ENCODE measurements at regions not wholly inside any gene's neighbourhood (a gene's known extent, or its start where the extent isn't known, plus 50 kb on each side); places are given as distances from the start of the nearest gene placed in this dataset.

GRCh38 chr4:19879330-19879729 is 372.4 kb upstream of the SLIT2 start:
- DNase-seq: no peak

GRCh38 chr4:19857991-19858390 is 393.7 kb upstream of the SLIT2 start:
- DNase-seq: no peak

DNA sequence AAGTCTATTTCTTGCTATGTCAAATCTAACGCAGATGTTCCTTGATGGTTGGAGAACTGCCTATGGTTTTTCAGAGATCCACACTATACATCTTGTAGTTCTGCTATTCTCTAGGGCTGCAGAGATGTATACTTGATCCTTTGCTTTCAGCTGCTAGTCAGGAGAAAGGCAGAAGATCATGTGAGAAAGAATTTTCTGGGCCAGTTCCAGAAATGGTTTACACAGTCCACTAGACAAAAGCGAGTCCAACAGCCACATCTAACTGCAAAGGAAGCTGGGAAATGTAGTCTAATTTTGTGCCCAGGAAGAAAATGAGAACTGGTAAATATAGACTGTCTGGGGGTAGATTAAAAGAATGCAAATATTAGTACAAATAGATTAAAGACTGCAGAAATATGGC is 394.3 kb upstream of the SLIT2 start:
- DNase-seq: no peak

DNA sequence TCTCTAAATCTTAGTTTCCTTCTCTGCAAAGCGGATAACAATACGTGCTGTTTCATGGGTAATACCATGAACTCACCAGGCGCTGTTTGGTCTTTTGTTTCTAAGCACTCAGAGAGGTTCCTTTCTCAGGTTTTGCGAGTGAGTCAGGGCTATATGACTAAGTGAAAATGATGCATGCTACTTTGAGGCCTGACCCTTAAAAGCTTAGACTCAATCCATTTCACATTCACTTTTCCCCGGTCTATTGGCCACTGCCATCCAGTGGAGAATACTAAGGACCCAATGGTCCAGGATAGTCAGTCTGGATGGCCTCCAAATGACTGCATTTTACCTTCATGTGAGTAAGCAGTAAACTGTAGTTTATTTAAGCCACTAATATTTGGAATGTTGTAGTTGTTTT is 400.8 kb upstream of the SLIT2 start:
- DNase-seq: no peak

DNA sequence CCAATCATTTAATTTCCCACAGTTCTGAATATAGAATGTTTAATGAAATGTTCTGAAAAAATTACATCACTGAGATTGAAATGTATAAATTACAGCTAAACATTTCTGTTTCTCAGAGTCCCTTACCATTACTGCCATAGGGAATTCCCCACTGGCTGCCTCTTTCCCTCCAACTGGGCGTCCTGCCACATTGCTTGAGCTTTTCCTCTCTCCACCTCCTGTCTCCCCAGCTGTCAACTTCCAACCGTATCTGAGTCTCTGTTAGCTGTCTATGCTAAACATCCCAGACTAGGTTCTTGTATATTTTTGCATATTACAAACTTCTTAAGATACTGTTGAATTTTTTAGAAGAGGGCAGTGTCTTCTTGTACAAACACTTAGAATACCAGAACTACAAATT is 407.3 kb upstream of the SLIT2 start:
- no peak for DNase-seq

GRCh38 chr4:19842471-19842870 is 409.2 kb upstream of the SLIT2 start:
- no peak for DNase-seq

- DNase-seq: no peak
Measured at GRCh38 chr4:19838858-19839257, 412.8 kb upstream of the SLIT2 start.

DNA sequence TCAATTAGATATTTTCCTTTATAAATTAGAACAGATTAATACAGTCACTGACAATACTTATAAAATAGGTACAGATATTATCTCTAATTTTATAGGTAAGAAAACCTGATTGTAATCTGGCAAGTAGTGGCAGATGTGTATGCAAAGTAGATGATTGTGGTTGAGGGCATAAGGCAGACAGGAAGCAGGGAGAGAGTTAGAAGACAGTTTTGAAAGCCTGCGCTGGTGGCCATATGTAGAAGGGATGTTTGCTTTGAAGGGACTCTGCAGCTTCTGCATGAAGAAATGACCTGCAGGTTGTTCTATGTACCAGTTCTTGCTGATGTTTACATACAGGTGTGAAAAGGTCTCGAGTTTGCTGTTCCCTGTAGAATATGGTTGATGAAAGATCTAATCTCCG is 416.3 kb upstream of the SLIT2 start:
- DNase-seq: no peak

DNA sequence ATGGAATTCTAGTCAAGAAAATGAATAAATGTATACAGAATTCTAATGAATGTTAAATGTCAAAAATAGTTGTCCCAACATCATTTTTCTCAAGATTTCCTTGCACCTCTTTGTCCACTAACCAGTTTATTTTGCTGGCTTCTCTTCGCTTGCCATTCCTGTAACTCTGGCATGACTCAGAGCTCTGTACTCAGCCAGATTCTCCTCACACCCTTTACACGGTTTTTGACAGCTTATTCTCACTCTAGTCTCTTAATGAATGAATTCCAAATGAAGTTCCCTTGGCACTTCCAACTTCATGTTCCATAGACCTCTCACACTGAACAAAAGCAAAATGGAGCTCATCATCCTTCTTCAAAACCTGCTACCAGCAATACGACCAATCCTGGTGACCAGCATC is 419.3 kb upstream of the SLIT2 start:
- no peak for DNase-seq

DNA sequence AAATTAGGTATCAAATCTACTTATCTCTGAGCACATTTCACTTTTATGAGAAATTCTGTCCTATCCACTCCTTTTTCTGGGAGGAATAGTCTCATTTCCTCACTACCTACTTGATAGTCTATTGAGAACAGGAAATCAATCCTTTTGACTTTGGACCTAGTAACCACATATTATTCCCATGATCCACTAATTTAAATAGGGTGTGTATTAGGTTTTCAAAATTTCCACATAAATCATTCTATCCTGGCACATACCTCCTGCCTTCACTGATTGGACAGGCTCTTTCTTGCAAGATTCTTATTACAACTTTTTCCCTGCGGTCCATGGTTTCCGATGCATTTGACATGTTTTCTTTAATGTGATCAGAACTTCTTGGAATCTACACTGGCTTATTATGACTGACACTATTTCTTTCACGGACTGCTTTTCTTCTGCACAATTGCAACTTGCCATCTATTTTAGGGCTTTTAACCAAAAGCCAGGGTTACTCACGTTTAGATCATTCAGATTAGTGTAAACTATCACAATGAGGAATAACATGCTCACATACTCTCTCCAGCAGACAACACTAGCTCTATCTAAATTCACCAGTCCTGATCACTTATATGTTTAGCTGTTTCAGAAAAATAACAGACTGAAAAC is 419.9 kb upstream of the SLIT2 start:
- no peak for DNase-seq

- DNase-seq: no peak
Measured at GRCh38 chr4:19829101-19829500, 422.6 kb upstream of the SLIT2 start.

DNA sequence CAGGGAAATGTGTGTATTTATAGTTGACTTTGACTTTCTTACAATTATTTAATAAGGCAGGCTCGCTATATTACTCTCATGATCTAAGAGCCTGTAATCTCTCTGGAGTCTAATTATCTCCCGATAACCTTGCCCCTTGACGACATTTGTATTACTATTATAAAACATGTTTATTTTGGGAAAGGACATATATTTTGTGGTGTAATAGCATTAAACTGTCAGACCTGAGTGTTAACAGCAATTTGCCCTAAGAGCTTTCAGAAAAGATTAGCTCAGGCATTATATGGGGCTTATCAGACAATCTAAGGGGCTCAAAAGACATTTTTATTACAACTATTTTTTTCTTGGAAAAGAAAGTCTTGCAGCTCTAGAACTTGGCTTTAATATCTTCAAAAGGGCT is 427.9 kb upstream of the SLIT2 start:
- DNase-seq: no peak

DNA sequence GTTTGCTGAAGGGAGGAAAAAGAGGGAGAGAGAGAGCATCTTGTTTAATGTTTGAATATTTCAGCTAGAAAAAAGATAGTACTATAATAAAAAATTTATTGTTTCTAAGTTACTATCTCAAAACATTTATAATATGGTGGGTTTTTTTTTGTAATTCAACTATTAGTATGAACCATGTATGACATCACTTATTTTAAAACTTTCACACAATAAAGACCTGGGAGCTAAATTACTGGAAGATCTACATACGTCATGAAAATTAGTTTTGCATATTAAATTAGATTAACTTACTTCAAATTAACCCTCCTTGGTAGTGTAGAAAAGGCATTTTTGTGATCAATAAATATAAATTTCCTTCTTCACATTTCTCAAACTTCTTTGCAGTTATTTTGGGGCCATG is 432.0 kb upstream of the SLIT2 start:
- no peak for DNase-seq

GRCh38 chr4:19809989-19810388 is 441.7 kb upstream of the SLIT2 start:
- DNase-seq: no peak

DNA sequence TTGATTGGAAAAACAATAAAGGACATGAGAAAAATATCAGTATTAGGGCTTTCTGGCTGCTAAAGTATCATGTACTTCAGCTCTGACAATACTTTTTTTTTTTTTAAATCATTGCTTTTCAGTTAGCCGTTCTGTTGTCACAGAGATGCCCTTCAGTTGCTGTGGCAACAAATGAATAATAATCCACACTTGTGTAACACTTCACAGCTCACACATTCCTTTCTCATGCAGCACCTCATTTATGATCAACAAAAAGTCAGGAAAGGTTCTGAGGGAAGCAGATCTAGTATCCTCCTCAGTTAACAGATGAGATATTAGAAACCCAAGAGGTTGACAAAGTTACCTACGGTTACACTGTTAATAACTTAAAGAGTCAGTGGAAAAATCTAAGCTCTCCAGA is 444.2 kb upstream of the SLIT2 start:
- DNase-seq: no peak

DNA sequence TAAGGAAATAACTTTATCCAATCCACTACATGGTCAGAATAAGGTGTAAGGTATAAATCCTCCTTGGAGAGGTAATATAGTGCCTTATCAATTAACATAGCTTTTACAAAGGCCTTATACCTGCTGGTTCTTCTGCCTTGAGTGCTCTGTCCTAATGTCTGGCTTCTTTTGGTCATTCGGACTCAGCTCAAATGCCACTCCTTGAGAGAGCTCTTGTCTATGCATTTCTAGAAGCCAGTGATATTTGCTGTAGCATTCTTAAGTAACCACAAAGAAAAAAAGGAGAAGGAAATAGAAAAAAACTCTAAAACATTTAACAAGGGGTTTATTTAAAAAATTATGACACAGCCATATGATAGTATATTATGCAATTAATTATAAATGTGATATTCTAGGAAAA is 444.8 kb upstream of the SLIT2 start:
- no peak for DNase-seq

- no peak for DNase-seq
Measured at GRCh38 chr4:19803406-19803805, 448.3 kb upstream of the SLIT2 start.

DNA sequence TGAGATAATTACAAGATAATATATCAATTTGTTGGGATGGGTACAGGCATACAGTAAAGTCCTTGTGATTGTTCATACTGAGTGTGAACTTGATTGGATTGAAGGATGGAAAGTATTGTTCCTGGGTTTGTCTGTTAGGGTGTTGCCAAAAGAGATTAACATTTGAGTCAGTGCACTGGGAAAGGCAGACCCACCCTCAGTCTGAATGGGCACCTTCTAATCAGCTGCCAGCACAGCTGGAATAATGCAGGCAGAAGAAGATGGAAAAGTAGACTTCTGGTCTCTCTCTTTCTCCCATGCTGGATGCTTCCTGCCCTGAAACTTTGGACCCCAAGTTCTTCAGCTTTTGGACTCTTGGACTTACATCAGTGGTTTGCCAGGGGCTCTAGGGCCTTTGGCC is 457.9 kb upstream of the SLIT2 start:
- no peak for DNase-seq

DNA sequence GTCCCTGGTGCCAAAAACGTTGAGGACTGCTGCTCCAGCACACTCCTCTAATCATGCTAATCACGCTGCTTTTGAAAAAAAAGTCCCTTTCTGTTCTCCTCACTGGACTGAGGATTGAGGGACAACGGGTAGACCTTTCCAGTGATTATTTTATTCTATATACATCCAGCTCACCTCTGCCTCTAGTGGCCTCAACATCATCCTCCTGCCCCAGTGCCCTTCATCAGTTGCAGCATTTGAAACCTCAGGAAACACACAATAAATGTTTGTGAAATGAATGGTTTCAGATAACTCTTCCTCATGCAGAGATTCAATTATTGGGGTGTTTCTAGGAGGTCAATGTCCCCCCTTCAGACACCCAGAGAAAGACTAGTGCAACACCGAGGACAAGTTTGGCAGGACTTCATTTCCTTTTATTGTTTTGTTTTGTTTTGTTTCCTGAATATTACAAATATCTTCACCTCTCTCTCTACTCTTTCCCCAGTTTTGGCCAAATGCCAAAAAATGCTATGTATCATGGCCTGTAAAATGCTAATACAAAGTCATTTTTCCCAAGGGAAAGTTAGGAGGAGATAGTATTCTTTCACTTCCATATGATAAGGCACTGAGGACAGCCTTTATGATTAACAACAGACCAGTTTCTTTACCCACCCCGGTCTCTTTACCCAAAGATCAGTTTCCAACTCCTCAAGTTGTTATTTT is 460.1 kb upstream of the SLIT2 start:
- DNase-seq: no peak

DNA sequence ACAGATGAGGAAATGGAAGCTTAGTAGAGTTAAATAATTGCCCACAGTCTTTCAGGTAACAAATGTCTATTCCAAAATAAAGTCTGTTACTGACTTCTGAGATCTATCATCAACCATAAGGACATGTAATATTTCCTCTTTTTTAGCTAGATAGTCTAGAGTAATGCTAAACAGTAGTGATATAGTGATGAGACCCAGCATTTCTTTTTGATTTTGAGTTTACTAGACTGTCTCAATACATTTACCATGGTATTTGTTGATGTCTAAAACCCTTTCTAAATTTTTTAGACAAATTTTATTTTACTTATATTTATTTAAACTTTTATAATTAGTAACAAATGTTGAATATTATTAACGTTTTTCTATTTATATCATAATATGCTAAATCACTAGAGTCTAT is 465.1 kb upstream of the SLIT2 start:
- no peak for DNase-seq

DNA sequence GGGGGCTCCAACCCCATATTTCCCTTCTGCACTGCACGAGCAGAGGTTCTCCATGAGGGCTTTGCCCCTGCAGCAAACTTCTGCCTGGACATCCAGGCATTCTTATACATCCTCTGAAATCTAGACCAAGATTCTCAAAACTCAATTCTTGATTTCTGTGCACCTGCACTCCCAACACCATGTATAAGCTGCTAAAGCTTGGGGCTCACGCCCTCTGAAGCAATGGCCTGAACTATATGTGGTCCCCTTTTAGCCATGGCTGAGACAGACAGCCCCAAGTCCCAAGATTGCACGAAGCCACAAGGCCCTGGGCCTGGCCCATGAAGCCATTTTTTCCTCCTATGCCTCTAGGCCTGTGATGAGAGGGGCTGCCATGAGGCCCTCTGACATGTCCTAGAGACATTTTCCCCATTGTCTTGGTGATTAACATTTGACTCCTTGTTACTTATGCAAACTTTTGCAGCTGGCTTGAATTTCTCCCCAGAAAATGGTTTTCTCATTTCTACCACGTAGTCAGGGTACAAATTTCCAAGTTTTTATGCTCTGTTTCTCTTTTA is 468.0 kb upstream of the SLIT2 start:
- no peak for DNase-seq

DNA sequence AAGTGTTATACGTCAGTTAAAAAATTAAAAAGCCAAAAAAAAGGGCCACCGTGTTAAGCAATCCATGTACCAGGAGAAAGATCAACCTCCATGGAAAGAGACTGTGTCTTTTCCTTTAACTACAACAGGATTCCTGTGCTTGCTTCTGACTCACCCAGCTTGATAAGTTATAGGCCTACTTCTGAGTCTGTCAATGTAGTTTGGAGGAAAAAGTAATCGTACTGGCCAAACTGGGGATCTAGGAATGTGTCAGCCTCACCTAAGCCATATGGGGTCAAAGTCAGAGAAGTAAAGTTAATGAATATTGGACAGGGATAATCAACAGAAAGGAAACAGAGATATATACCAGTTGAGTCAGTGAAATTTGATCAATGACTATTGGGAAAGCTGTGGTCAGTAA is 470.8 kb upstream of the SLIT2 start:
- DNase-seq: no peak

DNA sequence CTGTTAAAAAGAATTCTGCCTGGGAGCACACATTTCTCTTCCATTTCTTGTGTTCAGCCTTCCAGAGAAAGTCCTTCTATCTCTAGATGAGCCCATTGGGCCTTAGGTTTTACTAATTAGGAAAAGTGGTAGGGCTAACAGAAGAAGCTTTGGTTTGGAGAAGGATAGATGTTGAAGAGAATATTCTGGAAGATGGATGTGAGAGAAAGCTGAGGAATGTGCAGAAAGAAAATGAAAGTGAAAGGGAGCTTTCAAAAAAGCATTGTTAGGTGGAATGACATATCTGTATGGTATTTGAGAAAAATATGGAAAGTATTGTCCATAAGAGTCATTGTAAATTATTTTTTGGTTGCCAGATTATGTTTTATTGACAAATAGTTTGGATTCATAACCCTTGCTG is 474.8 kb upstream of the SLIT2 start:
- DNase-seq: no peak

GRCh38 chr4:19776021-19776459 is 475.7 kb upstream of the SLIT2 start:
- no peak for DNase-seq

Measured in DMS79 treated with DMSO at 0.1 percent for 48 hours (cell line).